Activated T-cell treated with anti-CD3 and anti-CD28 coated beads, Interleukin-2, amount 50 U/mL, for 24 hours (primary cell): ENCODE measurements at regions not wholly inside any gene's neighbourhood (a gene's known extent, or its start where the extent isn't known, plus 50 kb on each side); places are given as distances from the start of the nearest gene placed in this dataset.

Experiments used
- DNase-seq: peaks from one replicate; pipeline ENCODE4 v3.0.0-alpha.2; 2020
- H3K27ac Mint-ChIP-seq: 2 replicates; pipeline ENCODE4 v1.8.0; 2020; ENCODE audit warnings: mild to moderate bottlenecking, mixed read lengths
- H3K27me3 Mint-ChIP-seq: 2 replicates; pipeline ENCODE4 v1.8.0; 2020; ENCODE audit warnings: mixed read lengths
- H3K36me3 Mint-ChIP-seq: 2 replicates; pipeline ENCODE4 v1.8.0; 2020; ENCODE audit warnings: low read depth, mixed read lengths
- H3K4me1 Mint-ChIP-seq: 2 replicates; pipeline ENCODE4 v1.8.0; 2020; ENCODE audit warnings: low read depth, mixed read lengths
- H3K4me3 Mint-ChIP-seq: 2 replicates; pipeline ENCODE4 v1.8.0; 2020; ENCODE audit warnings: mild to moderate bottlenecking, moderate library complexity, mixed read lengths
- H3K9me3 Mint-ChIP-seq: 2 replicates; pipeline ENCODE4 v1.8.0; 2020; ENCODE audit warnings: mixed read lengths

- no peak overlapping the region for H3K4me3 Mint-ChIP-seq
- no peaks in the 10 kb centered on the region for H3K4me1 Mint-ChIP-seq
- H3K9me3 Mint-ChIP-seq: no peaks in the 10 kb centered on the region
- H3K27ac Mint-ChIP-seq: no peak overlapping the region
- H3K27me3 Mint-ChIP-seq: no peaks in the 10 kb centered on the region
- no peak for DNase-seq
- no peaks in the 10 kb centered on the region for H3K36me3 Mint-ChIP-seq
Observed at GRCh38 chr11:131203040-131203439, 167.4 kb upstream of the NTM start.

DNA sequence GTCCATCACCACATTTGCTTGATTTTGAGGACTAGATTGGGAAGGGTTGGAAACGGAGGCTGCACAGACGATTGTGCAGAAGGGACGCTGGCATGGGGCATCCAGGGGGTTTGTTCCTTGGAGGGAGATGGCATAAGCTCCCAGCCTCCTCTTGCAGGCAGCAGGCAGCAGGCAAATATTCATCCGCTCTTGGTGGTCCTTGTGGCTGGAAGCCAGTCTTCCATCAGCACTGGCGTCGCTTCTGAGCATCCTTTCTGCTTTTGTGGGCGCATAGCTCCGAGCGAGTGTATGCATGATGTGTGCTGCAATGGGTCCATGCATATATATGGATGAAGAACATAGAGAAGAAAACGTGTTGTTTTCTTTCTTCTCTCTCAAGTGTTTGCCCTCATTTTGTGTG is 166.1 kb upstream of the NTM start:
- no peak for DNase-seq
- Mint-ChIP-seq H3K9me3 (no peaks in the 10 kb centered on the region), H3K36me3 (no peaks in the 10 kb centered on the region), H3K4me3 (no peak overlapping the region), H3K27me3 (no peaks in the 10 kb centered on the region), H3K27ac (no peak overlapping the region), H3K4me1 (no peaks in the 10 kb centered on the region)

DNA sequence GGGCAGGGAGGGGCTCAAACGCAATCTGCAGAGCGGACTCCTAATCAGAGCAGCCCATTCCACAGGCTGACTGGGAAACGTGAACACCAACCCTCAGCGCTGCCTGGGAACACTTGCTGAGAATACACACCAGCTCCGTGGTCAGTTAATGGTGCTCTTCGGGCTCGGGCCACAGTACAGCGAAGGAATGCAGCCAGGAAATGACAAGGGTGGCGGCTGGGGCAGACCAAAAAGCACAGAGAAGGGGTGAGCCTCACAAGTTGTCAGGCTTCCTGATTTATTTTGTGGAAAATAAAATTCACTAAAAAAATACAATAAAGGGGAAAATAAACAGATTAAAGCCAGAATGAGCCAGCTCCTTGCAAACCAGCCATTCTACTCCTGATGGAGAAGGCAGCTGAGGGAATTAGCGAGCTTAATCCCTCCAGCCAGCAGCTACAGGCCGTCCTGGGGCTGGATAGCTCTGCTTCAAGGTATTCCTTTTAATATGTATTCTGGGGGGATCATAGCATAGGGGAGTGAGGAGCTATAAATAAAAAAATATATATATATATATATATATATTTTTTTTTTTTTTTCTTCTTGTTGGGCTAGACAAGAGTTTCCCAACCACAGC is 165.5 kb upstream of the NTM start:
- H3K36me3 Mint-ChIP-seq: no peaks in the 10 kb centered on the region
- H3K4me1 Mint-ChIP-seq: no peaks in the 10 kb centered on the region
- no peaks in the 10 kb centered on the region for H3K27me3 Mint-ChIP-seq
- no peak overlapping the region for H3K4me3 Mint-ChIP-seq
- H3K27ac Mint-ChIP-seq: no peak overlapping the region
- DNase-seq: no peak
- H3K9me3 Mint-ChIP-seq: no peaks in the 10 kb centered on the region

DNA sequence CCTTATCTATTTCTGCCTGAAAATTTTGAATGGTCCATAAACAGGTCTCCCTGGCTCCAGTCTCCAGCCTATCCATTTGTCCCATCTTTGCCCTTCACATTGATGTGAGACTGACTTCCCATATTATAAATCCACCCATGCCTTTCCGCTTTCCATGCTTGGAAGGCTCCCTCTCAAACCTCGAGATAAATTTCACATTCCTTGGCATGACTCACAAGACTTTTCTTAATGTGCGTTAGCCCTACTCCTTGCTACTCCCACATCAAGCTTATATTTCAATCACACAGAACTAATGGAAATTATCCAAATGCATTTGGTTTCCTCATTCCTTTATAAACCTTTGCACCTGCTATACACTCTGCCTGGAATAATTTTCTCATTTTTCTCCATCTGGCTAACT is 163.7 kb upstream of the NTM start:
- no peaks in the 10 kb centered on the region for H3K27me3 Mint-ChIP-seq
- no peaks in the 10 kb centered on the region for H3K9me3 Mint-ChIP-seq

GRCh38 chr11:131207901-131208300 is 162.5 kb upstream of the NTM start:
- no peaks in the 10 kb centered on the region for H3K4me1 Mint-ChIP-seq
- H3K27me3 Mint-ChIP-seq: no peaks in the 10 kb centered on the region
- H3K9me3 Mint-ChIP-seq: no peaks in the 10 kb centered on the region
- no peaks in the 10 kb centered on the region for H3K36me3 Mint-ChIP-seq
- H3K27ac Mint-ChIP-seq: no peak overlapping the region
- H3K4me3 Mint-ChIP-seq: no peak overlapping the region
- no peak for DNase-seq

More for the DNA sequence above, 163.7 kb upstream of the NTM start:
- Mint-ChIP-seq H3K27ac (no peak overlapping the region), H3K36me3 (no peaks in the 10 kb centered on the region), H3K4me1 (no peaks in the 10 kb centered on the region), H3K4me3 (no peak overlapping the region)
- DNase-seq: no peak

- no peak overlapping the region for H3K4me3 Mint-ChIP-seq
- H3K27me3 Mint-ChIP-seq: no peaks in the 10 kb centered on the region
- H3K9me3 Mint-ChIP-seq: peaks cover 3% of the 10 kb centered on the region
- DNase-seq: no peak
- no peak overlapping the region for H3K27ac Mint-ChIP-seq
- H3K4me1 Mint-ChIP-seq: no peaks in the 10 kb centered on the region
- H3K36me3 Mint-ChIP-seq: no peaks in the 10 kb centered on the region
Observed at GRCh38 chr11:131217313-131218310, 152.8 kb upstream of the NTM start.

DNA sequence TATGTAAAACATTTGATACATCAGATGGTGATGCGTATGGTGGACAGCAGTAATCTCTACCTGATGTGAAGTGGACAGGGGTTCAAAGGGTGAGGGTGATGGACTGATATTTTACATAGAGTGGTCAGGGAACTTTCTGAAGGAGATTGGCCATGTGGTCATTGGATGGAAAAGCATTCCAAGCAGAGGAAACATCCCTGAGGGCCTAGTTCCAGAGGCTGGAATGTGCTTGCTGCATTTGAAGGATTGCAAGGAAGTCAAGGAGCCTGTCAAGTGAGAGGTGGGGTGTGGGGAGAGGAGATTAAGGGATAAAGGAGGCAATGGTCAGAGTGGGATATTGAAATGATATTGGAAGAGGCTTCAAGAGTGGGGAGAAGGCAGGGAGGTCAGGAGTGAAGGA is 151.9 kb upstream of the NTM start:
- H3K36me3 Mint-ChIP-seq: no peaks in the 10 kb centered on the region
- no peaks in the 10 kb centered on the region for H3K27me3 Mint-ChIP-seq
- no peak overlapping the region for H3K4me3 Mint-ChIP-seq
- no peaks in the 10 kb centered on the region for H3K4me1 Mint-ChIP-seq
- H3K27ac Mint-ChIP-seq: no peak overlapping the region
- DNase-seq: no peak
- H3K9me3 Mint-ChIP-seq: peaks cover 3% of the 10 kb centered on the region

DNA sequence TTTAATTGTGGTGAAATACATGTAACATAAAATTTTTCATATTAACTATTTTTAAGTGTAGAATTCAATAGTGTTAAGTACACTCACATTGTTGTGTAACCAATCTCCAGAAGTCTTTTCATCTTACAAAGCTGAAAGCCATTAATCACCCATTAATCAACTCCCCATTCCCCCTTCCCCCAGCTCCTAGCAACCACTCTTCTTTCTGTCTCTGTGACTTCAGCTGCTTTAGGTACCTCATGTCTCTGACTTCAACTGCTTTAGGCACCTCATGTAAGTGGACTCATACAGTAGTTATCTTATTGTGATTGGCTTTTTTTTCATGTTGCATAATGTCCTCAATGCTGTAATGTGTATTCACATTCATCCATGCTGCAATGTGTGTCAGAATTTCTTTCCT is 150.8 kb upstream of the NTM start:
- H3K4me3 Mint-ChIP-seq: no peak overlapping the region
- no peaks in the 10 kb centered on the region for H3K36me3 Mint-ChIP-seq
- no peaks in the 10 kb centered on the region for H3K4me1 Mint-ChIP-seq
- peaks cover 3% of the 10 kb centered on the region for H3K9me3 Mint-ChIP-seq
- no peaks in the 10 kb centered on the region for H3K27me3 Mint-ChIP-seq
- H3K27ac Mint-ChIP-seq: no peak overlapping the region
- no peak for DNase-seq

- DNase-seq: no peak
- Mint-ChIP-seq H3K9me3 (peaks cover 3% of the 10 kb centered on the region), H3K4me3 (no peak overlapping the region), H3K36me3 (no peaks in the 10 kb centered on the region), H3K27ac (no peak overlapping the region), H3K27me3 (no peaks in the 10 kb centered on the region), H3K4me1 (no peaks in the 10 kb centered on the region)
Observed at GRCh38 chr11:131223198-131223991, 147.0 kb upstream of the NTM start.

- no peak overlapping the region for H3K4me3 Mint-ChIP-seq
- no peak for DNase-seq
- no peaks in the 10 kb centered on the region for H3K4me1 Mint-ChIP-seq
- H3K27me3 Mint-ChIP-seq: no peaks in the 10 kb centered on the region
- no peaks in the 10 kb centered on the region for H3K9me3 Mint-ChIP-seq
- no peaks in the 10 kb centered on the region for H3K36me3 Mint-ChIP-seq
- H3K27ac Mint-ChIP-seq: no peak overlapping the region
Observed at GRCh38 chr11:131228378-131228777, 142.0 kb upstream of the NTM start.

DNA sequence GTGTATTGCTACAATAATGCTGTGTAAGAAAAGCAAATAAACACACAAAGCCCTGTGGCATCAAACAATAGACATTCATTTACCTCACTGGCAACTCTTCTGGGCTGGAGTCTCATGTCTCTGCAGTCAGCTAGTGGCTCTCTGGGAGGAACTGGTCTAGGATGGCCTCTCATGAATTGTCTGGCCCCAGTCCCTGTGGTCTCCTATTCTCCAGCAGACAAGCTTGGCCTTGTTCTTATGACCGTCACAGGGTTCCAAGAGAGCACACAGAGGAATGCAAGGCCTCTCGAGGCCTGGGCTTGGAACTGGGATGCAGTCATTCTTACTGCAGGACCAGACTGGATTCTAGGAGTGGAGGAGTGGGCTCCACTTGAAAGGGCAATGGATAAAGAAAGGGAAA is 141.2 kb upstream of the NTM start:
- Mint-ChIP-seq H3K9me3 (no peaks in the 10 kb centered on the region), H3K4me3 (no peak overlapping the region), H3K4me1 (no peaks in the 10 kb centered on the region), H3K27ac (no peak overlapping the region), H3K27me3 (no peaks in the 10 kb centered on the region), H3K36me3 (no peaks in the 10 kb centered on the region)
- DNase-seq: no peak

DNA sequence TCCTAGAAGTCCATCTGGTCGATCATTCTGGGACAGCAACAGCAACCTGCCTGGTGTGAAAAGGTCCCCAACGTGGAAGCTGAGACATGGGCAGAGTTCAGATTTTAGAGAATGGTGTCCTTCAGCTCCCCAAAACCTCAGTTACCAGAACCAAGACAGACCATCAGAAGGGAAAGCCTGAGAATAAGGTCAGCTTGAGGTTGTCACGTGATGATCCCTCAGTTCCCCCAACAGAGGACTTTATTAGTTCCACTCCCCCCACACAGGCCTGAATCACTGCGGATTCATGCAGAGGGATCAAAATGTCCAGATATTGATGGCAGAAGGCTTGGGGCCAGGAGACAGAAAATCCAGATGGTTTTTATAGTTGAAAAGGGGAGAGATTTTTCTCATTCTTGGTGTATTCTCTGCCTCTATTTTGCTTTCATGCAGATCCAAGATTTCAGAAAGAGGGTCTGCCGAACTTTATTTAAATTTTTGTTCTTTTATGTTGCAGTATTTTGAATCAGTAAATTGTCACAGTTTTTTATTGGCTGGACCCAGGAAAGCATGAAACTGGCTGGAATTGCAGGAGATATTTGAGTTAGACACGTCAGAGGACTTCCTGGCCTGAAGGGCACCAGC is 139.0 kb upstream of the NTM start:
- H3K27me3 Mint-ChIP-seq: no peaks in the 10 kb centered on the region
- H3K9me3 Mint-ChIP-seq: no peaks in the 10 kb centered on the region
- no peaks in the 10 kb centered on the region for H3K36me3 Mint-ChIP-seq
- no peak overlapping the region for H3K4me3 Mint-ChIP-seq
- H3K4me1 Mint-ChIP-seq: no peaks in the 10 kb centered on the region
- DNase-seq: no peak
- H3K27ac Mint-ChIP-seq: no peak overlapping the region

DNA sequence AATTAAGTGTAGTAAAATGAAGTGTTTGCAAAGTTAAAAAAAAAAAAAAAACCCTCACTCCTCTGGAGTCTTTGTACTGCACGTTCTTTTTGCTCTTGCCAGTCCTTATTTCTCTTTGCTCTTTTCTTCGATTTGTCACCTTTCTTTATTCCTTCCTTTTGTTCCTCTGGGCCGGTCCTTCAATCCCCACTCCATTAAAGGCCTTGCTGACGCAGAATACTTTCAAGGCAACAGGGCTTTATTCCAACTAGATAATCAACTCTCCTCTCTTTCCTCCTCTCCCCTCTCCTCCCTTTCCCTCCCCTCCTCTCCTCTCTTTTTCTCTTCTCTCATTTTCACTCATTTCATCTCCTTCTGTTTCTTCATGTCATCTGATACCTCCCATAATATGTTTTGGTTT is 138.2 kb upstream of the NTM start:
- H3K9me3 Mint-ChIP-seq: no peaks in the 10 kb centered on the region
- no peaks in the 10 kb centered on the region for H3K27me3 Mint-ChIP-seq
- H3K4me3 Mint-ChIP-seq: no peak overlapping the region
- H3K36me3 Mint-ChIP-seq: no peaks in the 10 kb centered on the region
- no peak for DNase-seq
- H3K4me1 Mint-ChIP-seq: no peaks in the 10 kb centered on the region
- no peak overlapping the region for H3K27ac Mint-ChIP-seq

DNA sequence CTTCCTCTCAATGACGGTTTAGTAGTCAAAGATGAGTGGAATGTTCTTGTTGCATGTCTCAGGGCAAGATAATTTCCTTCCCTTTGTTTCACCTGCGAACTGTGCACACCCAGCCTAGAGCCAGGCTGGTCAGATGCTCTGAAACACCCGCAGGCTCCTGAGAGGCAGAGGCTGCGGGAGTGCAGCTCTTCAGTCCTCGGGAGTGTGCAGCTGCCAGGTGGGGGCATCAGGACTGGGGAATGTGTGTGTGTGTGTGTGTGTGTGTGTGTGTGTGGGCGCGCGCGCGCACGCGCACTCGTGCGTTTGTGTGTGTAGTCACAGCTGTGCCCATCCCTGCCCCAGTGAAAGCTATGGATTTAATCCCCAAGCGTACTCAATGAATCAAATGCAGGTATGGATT is 136.2 kb upstream of the NTM start:
- peaks cover 2% of the 10 kb centered on the region for H3K9me3 Mint-ChIP-seq
- no peaks in the 10 kb centered on the region for H3K36me3 Mint-ChIP-seq
- DNase-seq: no peak
- no peaks in the 10 kb centered on the region for H3K4me1 Mint-ChIP-seq
- H3K27me3 Mint-ChIP-seq: no peaks in the 10 kb centered on the region
- no peak overlapping the region for H3K27ac Mint-ChIP-seq
- H3K4me3 Mint-ChIP-seq: no peak overlapping the region
